ENCODE measurements at regions not wholly inside any gene's neighbourhood (a gene's known extent, or its start where the extent isn't known, plus 50 kb on each side); places are given as distances from the start of the nearest gene placed in this dataset.

DNA sequence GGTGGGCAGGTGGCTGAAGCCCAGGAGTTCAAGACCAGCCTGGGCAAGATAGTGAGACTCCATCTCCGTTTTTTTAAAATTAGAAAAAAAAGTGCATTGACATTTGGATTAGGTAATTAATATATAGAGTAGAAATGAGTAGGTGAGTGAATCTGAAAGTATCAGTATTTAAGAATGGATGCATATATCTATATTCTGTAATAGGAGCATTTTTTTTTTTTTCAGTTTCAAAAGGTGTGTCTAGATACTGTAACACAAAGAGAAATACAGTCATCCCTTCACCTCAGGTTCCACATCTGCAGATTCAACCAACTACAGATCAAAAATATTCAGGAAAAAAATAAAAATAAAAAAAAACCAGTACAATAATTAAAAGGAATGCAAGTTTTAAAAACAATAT, 50.8 kb downstream of the RBM27 start:
- no peak overlapping the region for H3K4me3 ChIP-seq (ENCODE audit: control insufficient read depth, low read depth, low read length)
- no peak for DNase-seq (ENCODE audit: low read depth)
- TF ChIP-seq, protein P1, sequence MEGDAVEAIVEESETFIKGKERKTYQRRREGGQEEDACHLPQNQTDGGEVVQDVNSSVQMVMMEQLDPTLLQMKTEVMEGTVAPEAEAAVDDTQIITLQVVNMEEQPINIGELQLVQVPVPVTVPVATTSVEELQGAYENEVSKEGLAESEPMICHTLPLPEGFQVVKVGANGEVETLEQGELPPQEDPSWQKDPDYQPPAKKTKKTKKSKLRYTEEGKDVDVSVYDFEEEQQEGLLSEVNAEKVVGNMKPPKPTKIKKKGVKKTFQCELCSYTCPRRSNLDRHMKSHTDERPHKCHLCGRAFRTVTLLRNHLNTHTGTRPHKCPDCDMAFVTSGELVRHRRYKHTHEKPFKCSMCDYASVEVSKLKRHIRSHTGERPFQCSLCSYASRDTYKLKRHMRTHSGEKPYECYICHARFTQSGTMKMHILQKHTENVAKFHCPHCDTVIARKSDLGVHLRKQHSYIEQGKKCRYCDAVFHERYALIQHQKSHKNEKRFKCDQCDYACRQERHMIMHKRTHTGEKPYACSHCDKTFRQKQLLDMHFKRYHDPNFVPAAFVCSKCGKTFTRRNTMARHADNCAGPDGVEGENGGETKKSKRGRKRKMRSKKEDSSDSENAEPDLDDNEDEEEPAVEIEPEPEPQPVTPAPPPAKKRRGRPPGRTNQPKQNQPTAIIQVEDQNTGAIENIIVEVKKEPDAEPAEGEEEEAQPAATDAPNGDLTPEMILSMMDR (IDR thresholded peaks at IDR 0.05; ENCODE audit: control insufficient read depth, insufficient read depth, low read depth, low read length, missing control alignments): no peak

DNA sequence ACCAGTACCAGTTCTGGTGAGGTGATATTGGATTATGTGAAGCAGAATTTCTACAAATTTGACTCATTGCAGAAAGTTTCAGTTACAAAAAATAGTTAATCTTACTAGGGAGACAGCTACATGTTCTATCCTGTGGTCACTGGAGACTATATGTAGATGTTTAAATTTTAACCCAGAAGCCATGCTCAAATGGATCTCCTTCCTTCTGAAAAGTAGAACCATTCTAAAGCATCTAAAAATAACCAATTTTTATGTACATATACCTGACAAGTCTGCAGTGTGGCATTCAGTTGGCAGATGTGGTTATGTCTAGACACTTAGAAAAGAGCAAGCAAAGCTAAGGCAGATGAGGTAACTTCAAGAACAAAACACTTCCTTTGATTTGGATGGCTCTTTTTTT, 65.5 kb upstream of the POU4F3 start:
- no peak for DNase-seq (ENCODE audit: low read depth)
- TF ChIP-seq, protein P1 (IDR thresholded peaks at IDR 0.05; ENCODE audit: control insufficient read depth, insufficient read depth, low read depth, low read length, missing control alignments): no peak
- H3K4me3 ChIP-seq (ENCODE audit: control insufficient read depth, low read depth, low read length): no peak overlapping the region

DNA sequence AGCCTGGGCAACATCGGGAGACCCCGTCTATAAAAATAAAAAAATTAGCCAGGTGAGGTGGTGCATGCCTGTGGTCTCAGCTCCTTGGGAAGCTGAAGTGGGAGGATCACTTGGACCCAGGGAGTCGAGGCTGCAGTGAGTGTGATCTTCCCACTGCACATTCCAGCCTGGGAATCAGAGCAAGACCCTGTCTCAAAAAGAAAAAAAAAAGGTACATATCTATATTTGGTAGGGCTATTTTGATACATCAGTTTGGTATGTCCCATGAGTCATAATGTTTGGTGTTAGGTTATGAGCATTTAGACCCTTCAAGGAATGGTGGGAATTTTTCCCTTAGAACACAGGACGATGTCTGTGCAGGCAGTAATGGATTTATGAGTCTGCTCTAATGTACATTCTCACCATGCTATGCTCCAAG, 55.3 kb upstream of the POU4F3 start:
- no peak overlapping the region for H3K4me3 ChIP-seq (ENCODE audit: control insufficient read depth, low read depth, low read length)
- DNase-seq (ENCODE audit: low read depth): peak; percentile 74
- TF ChIP-seq, protein P1 (IDR thresholded peaks at IDR 0.05; ENCODE audit: control insufficient read depth, insufficient read depth, low read depth, low read length, missing control alignments): no peak

- DNase-seq (ENCODE audit: low read depth): no peak
- H3K4me3 ChIP-seq (ENCODE audit: control insufficient read depth, low read depth, low read length): no peak overlapping the region
- TF ChIP-seq, protein P1 (IDR thresholded peaks at IDR 0.05; ENCODE audit: control insufficient read depth, insufficient read depth, low read depth, low read length, missing control alignments): no peak
Measured at GRCh38 chr5:146284016-146284415, 54.6 kb upstream of the POU4F3 start.

Measured in AG09309 (cell line).